A549 (cell line): ENCODE measurements at regions not wholly inside any gene's neighbourhood (a gene's known extent, or its start where the extent isn't known, plus 50 kb on each side); places are given as distances from the start of the nearest gene placed in this dataset.

Experiments used
- CBX8 ChIP-seq: fragments of 200-600 bp; sonication (generic); IDR thresholded peaks from 2 replicates; pipeline ENCODE4 v1.6.1; 2016
- NPAS2 ChIP-seq: fragments of 250-450 bp; sonication (Bioruptor Pico); IDR thresholded peaks from 2 replicates; pipeline ENCODE4 v1.8.0; 2022; ENCODE audit warnings: mild to moderate bottlenecking, moderate library complexity, borderline replicate concordance
- TP53 ChIP-seq: fragments of 250-450 bp; sonication (Bioruptor Pico); IDR thresholded peaks from 2 replicates; pipeline ENCODE4 v1.5.0; 2021; ENCODE audit warnings: mild to moderate bottlenecking, moderate library complexity
- TF ChIP-seq, protein P1 (sequence below): IDR thresholded peaks from 2 replicates; pipeline ENCODE4 v1.6.1; 2012
- TF ChIP-seq, protein P2 (sequence below): fragments of >200 bp; sonication (Bioruptor Twin); formaldehyde crosslinking; IDR thresholded peaks from 3 replicates; pipeline ENCODE4 v1.6.1; 2016
- TF ChIP-seq, protein P3 (sequence below): fragments of >200 bp; sonication (Bioruptor Twin); formaldehyde crosslinking; IDR thresholded peaks from 3 replicates; pipeline ENCODE4 v1.5.1; 2016
- TF ChIP-seq, protein P4 (sequence below): fragments of 450-650 bp; IDR thresholded peaks from 2 replicates; pipeline ENCODE4 v1.6.1; 2014; ENCODE audit warnings: antibody characterized with exemption

DNA sequence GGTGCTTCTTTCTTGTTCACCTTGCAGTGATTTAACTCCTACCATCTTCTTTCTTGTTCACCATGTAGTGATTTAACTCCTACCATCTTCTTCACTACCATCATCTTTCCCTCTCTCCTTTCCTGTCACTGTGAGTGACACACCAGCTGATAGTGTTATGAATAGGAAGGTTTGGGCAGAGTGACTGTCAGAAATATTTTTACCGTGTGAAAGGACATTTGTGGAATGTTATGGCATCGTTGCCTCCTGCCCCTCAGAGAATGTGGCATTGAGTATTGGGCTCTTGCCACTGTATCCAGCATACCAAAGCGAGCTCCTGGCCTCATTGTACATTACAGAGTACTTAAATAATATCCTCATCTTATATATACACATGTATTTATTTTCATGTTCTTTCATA is 90.8 kb upstream of the AMOT start:
- TF ChIP-seq CBX8 (no peak), NPAS2 (CRISPR knock-in tag) (no peak), TP53 (CRISPR knock-in tag) (no peak)
- TF ChIP-seq, protein P1, sequence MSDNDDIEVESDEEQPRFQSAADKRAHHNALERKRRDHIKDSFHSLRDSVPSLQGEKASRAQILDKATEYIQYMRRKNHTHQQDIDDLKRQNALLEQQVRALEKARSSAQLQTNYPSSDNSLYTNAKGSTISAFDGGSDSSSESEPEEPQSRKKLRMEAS: no peak
- TF ChIP-seq, protein P2, sequence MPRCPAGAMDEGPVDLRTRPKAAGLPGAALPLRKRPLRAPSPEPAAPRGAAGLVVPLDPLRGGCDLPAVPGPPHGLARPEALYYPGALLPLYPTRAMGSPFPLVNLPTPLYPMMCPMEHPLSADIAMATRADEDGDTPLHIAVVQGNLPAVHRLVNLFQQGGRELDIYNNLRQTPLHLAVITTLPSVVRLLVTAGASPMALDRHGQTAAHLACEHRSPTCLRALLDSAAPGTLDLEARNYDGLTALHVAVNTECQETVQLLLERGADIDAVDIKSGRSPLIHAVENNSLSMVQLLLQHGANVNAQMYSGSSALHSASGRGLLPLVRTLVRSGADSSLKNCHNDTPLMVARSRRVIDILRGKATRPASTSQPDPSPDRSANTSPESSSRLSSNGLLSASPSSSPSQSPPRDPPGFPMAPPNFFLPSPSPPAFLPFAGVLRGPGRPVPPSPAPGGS: no peak
- TF ChIP-seq, protein P3, sequence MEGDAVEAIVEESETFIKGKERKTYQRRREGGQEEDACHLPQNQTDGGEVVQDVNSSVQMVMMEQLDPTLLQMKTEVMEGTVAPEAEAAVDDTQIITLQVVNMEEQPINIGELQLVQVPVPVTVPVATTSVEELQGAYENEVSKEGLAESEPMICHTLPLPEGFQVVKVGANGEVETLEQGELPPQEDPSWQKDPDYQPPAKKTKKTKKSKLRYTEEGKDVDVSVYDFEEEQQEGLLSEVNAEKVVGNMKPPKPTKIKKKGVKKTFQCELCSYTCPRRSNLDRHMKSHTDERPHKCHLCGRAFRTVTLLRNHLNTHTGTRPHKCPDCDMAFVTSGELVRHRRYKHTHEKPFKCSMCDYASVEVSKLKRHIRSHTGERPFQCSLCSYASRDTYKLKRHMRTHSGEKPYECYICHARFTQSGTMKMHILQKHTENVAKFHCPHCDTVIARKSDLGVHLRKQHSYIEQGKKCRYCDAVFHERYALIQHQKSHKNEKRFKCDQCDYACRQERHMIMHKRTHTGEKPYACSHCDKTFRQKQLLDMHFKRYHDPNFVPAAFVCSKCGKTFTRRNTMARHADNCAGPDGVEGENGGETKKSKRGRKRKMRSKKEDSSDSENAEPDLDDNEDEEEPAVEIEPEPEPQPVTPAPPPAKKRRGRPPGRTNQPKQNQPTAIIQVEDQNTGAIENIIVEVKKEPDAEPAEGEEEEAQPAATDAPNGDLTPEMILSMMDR: no peak
- TF ChIP-seq, protein P4, sequence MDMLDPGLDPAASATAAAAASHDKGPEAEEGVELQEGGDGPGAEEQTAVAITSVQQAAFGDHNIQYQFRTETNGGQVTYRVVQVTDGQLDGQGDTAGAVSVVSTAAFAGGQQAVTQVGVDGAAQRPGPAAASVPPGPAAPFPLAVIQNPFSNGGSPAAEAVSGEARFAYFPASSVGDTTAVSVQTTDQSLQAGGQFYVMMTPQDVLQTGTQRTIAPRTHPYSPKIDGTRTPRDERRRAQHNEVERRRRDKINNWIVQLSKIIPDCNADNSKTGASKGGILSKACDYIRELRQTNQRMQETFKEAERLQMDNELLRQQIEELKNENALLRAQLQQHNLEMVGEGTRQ: no peak
